Globus pallidus (tissue), 1 donor: ENCODE measurements at regions not wholly inside any gene's neighbourhood (a gene's known extent, or its start where the extent isn't known, plus 50 kb on each side); places are given as distances from the start of the nearest gene placed in this dataset.

Experiments
- DNase-seq: peaks from one replicate; pipeline ENCODE4 v3.0.0-alpha.2; 2015; ENCODE audit warnings: low spot score

GRCh38 chr14:89660166-89660565, 243.1 kb upstream of the FOXN3 start:
- no peak for DNase-seq

- DNase-seq: no peak
These were observed 242.1 kb upstream of the FOXN3 start for GRCh38 chr14:89658977-89659670.

GRCh38 chr14:89657014-89657413, 240.0 kb upstream of the FOXN3 start:
- DNase-seq: no peak

GRCh38 chr14:89654998-89655397, 238.0 kb upstream of the FOXN3 start:
- DNase-seq: no peak

GRCh38 chr14:89652352-89652751, 235.3 kb upstream of the FOXN3 start:
- DNase-seq: no peak

- no peak for DNase-seq
These were observed 234.8 kb upstream of the FOXN3 start for GRCh38 chr14:89651805-89652204.

GRCh38 chr14:89650077-89650978, 233.3 kb upstream of the FOXN3 start:
- no peak for DNase-seq

- no peak for DNase-seq
These were observed 232.5 kb upstream of the FOXN3 start for GRCh38 chr14:89649451-89650075.

GRCh38 chr14:89648924-89649323, 231.9 kb upstream of the FOXN3 start:
- no peak for DNase-seq

GRCh38 chr14:89648510-89648909, 231.5 kb upstream of the FOXN3 start:
- DNase-seq: no peak

- no peak for DNase-seq
These were observed 229.9 kb upstream of the FOXN3 start for GRCh38 chr14:89646971-89647370.

- no peak for DNase-seq
These were observed 227.6 kb upstream of the FOXN3 start for GRCh38 chr14:89644641-89645040.

- DNase-seq: no peak
These were observed 224.6 kb upstream of the FOXN3 start for GRCh38 chr14:89641495-89642175.

- no peak for DNase-seq
These were observed 223.1 kb upstream of the FOXN3 start for GRCh38 chr14:89640141-89640540.

GRCh38 chr14:89639687-89640086, 222.7 kb upstream of the FOXN3 start:
- DNase-seq: no peak

GRCh38 chr14:89638891-89639290, 221.9 kb upstream of the FOXN3 start:
- DNase-seq: no peak

- no peak for DNase-seq
These were observed 220.5 kb upstream of the FOXN3 start for GRCh38 chr14:89637581-89637980.

- DNase-seq: no peak
These were observed 218.6 kb upstream of the FOXN3 start for GRCh38 chr14:89635615-89636014.

GRCh38 chr14:89634037-89634436, 217.0 kb upstream of the FOXN3 start:
- DNase-seq: no peak

GRCh38 chr14:89630101-89630829, 213.2 kb upstream of the FOXN3 start:
- DNase-seq: no peak

- no peak for DNase-seq
These were observed 212.3 kb upstream of the FOXN3 start for GRCh38 chr14:89629383-89629782.

- no peak for DNase-seq
These were observed 211.5 kb upstream of the FOXN3 start for GRCh38 chr14:89628521-89628920.
